ENCODE measurements at regions not wholly inside any gene's neighbourhood (a gene's known extent, or its start where the extent isn't known, plus 50 kb on each side); places are given as distances from the start of the nearest gene placed in this dataset.

- TF ChIP-seq CTCF (IDR thresholded peaks at IDR 0.05 in 2 of 3, conservative IDR thresholded peaks at IDR 0.05 in 1 of 3; ENCODE audit: control insufficient read depth in 2 of 3, extremely low read depth in 1 of 3, insufficient read depth in 1 of 3, low read depth in 3 of 3, low read length in 3 of 3) = no peak
- no peak for TF ChIP-seq HDAC2 (IDR thresholded peaks at IDR 0.05)
- TF ChIP-seq NRF1 (conservative IDR thresholded peaks at IDR 0.05; ENCODE audit: low read depth, low read length) = no peak
Measured at GRCh38 chr5:73263001-73263710, 90.2 kb downstream of the TMEM174 start.
